ENCODE measurements at regions not wholly inside any gene's neighbourhood (a gene's known extent, or its start where the extent isn't known, plus 50 kb on each side); places are given as distances from the start of the nearest gene placed in this dataset.
"Not testable (repeated sequence)": the region's sequence is repeated elsewhere in the genome, so short reads cannot be mapped to it uniquely, and the experiment has no call there.

- no peak for DNase-seq
Observed at GRCh38 chr2:239831001-239831731, 194.0 kb downstream of the NDUFA10 start.

GRCh38 chr2:239830121-239831000 is 194.8 kb downstream of the NDUFA10 start:
- no peak for DNase-seq

- DNase-seq, result no peak
Observed at GRCh38 chr2:239829326-239829725, 195.8 kb downstream of the NDUFA10 start.

GRCh38 chr2:239828973-239829275 is 196.2 kb downstream of the NDUFA10 start:
- not testable (repeated sequence) for DNase-seq

- no peak for DNase-seq
Observed at GRCh38 chr2:239828192-239828972, 196.8 kb downstream of the NDUFA10 start.

GRCh38 chr2:239827523-239827890 is 197.6 kb downstream of the NDUFA10 start:
- no peak for DNase-seq

- no peak for DNase-seq
Observed at GRCh38 chr2:239826786-239827522, 198.2 kb downstream of the NDUFA10 start.

- no peak for DNase-seq
Observed at GRCh38 chr2:239826376-239826775, 198.8 kb downstream of the NDUFA10 start.

GRCh38 chr2:239825705-239825979 is 199.5 kb downstream of the NDUFA10 start:
- DNase-seq, result no peak

- DNase-seq, result no peak
Observed at GRCh38 chr2:239824866-239825704, 200.1 kb downstream of the NDUFA10 start.

- DNase-seq, result peak; percentile 24
Observed at GRCh38 chr2:239824046-239824694, 201.0 kb downstream of the NDUFA10 start.

GRCh38 chr2:239822146-239822831 is 202.9 kb downstream of the NDUFA10 start:
- DNase-seq, result peak; percentile 7

GRCh38 chr2:239821694-239822075 is 203.5 kb downstream of the NDUFA10 start:
- DNase-seq, result no peak

GRCh38 chr2:239820836-239821693 is 204.1 kb downstream of the NDUFA10 start:
- peak; percentile 34 for DNase-seq

GRCh38 chr2:239819974-239820555 is 205.1 kb downstream of the NDUFA10 start:
- DNase-seq, result no peak

- no peak for DNase-seq
Observed at GRCh38 chr2:239819091-239819973, 205.8 kb downstream of the NDUFA10 start.

GRCh38 chr2:239818531-239819011 is 206.6 kb downstream of the NDUFA10 start:
- DNase-seq, result no peak

- no peak for DNase-seq
Observed at GRCh38 chr2:239818086-239818485, 207.1 kb downstream of the NDUFA10 start.

Data from hematopoietic multipotent progenitor cell treated with erythropoietin and hydrocortisone succinate and interleukin-3 and kit ligand, for 4 days (in vitro differentiated cells).